ENCODE measurements at regions not wholly inside any gene's neighbourhood (a gene's known extent, or its start where the extent isn't known, plus 50 kb on each side); places are given as distances from the start of the nearest gene placed in this dataset.

DNA sequence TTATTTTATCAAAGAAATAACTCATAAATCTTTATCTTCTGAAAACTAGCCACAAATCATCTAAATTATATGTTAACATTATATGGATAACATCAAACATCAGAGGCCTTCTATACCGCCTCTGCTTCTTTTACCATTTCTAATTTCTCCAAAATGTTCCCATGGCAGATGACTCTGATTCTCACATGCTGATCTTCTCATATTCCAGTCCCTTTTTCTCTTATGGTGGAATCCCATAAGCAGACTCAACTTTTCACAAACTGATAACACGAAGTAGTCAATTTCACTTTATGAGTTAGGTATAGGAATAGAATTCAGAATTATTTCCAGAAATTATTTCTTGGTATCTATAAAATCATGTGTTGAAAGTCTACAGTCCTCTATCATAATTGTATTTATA, 212.3 kb downstream of the ENC1 start:
- H3K27me3 ChIP-seq (ENCODE audit: control insufficient read depth, insufficient read depth, low read length) = no peaks in the 10 kb centered on the region
- ChIA-PET POLR2A (no interaction called here), CTCF (interaction anchor here (1.0 kb wide), 1 partner anchor 212 kb away, joined by 3 read pairs; no protein-coding TSS in a partner anchor)
- no peaks in the 10 kb centered on the region for H3K36me3 ChIP-seq (ENCODE audit: control insufficient read depth, insufficient read depth, low read length)
- no peak for DNase-seq (ENCODE audit: low read depth)
- H3K4me3 ChIP-seq (ENCODE audit: low read depth, low read length) = no peak overlapping the region
- TF ChIP-seq, protein P1, sequence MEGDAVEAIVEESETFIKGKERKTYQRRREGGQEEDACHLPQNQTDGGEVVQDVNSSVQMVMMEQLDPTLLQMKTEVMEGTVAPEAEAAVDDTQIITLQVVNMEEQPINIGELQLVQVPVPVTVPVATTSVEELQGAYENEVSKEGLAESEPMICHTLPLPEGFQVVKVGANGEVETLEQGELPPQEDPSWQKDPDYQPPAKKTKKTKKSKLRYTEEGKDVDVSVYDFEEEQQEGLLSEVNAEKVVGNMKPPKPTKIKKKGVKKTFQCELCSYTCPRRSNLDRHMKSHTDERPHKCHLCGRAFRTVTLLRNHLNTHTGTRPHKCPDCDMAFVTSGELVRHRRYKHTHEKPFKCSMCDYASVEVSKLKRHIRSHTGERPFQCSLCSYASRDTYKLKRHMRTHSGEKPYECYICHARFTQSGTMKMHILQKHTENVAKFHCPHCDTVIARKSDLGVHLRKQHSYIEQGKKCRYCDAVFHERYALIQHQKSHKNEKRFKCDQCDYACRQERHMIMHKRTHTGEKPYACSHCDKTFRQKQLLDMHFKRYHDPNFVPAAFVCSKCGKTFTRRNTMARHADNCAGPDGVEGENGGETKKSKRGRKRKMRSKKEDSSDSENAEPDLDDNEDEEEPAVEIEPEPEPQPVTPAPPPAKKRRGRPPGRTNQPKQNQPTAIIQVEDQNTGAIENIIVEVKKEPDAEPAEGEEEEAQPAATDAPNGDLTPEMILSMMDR (IDR thresholded peaks at IDR 0.05; ENCODE audit: insufficient read depth, low read depth, low read length) = no peak

DNA sequence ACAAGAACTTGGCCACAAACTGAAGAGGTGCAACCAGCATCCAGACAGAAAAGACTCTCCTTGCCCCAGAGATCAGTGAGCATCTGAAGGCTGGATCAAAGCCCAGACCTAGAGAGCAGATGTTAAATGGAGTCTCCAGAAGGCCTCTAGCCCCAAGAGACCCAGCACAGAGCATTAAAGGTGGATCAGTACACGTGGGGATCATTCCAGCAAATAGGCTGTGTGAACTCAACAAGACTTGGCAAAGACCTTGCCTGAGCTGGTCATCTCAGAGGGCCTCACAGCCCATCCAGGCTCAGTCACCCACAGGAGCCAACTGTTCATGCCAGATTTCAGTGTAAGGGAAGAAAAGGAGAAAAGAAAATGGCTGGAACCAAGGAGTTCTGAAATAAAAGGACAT, 214.0 kb downstream of the ENC1 start:
- POLR2A ChIA-PET = no interaction called here
- no peaks in the 10 kb centered on the region for H3K36me3 ChIP-seq (ENCODE audit: control insufficient read depth, insufficient read depth, low read length)
- no peak overlapping the region for H3K4me3 ChIP-seq (ENCODE audit: low read depth, low read length)
- CTCF ChIA-PET = interaction anchor here (0.6 kb wide), 1 partner anchor 279 kb away, joined by 3 read pairs; no protein-coding TSS in a partner anchor
- no peak for DNase-seq (ENCODE audit: low read depth)
- TF ChIP-seq, protein P1 (IDR thresholded peaks at IDR 0.05; ENCODE audit: insufficient read depth, low read depth, low read length) = no peak
- H3K27me3 ChIP-seq (ENCODE audit: control insufficient read depth, insufficient read depth, low read length) = no peaks in the 10 kb centered on the region

DNA sequence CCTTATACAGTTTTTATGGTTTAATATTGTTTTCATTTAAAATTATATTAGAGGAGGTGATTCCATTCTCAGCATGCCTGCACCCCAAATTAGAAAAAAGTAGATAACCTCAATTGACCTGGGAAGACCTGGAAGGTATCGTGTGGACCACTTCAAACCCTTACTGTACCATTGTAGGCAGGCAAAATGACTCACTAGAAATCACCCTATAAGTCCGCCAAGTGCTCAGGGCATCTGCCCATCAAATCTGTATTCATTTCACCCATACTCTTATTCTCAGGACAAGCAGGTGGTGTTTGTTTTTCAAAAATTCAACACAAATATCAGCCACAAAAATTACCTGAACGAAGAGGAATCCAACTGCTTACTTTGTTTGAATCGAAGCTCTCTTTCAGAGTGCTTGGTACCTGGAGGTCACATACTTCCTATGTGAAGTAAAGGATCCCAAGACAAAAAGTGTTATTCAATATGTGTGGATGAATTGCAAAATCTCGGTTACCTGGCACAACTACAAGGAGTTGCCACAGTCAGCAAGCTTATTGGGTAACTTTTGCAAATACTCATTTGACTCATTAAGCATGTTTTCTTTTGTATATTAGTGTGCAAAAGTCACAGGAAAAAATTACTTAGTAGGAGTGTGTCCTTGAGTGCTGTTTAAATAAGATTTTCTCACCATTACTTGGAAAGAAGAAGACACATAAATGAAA, 216.2 kb downstream of the ENC1 start:
- DNase-seq (ENCODE audit: low read depth) = no peak
- no peaks in the 10 kb centered on the region for H3K27me3 ChIP-seq (ENCODE audit: control insufficient read depth, insufficient read depth, low read length)
- H3K36me3 ChIP-seq (ENCODE audit: control insufficient read depth, insufficient read depth, low read length) = no peaks in the 10 kb centered on the region
- no peak overlapping the region for H3K4me3 ChIP-seq (ENCODE audit: low read depth, low read length)
- ChIA-PET POLR2A (no interaction called here), CTCF (no interaction called here)
- TF ChIP-seq, protein P1 (IDR thresholded peaks at IDR 0.05; ENCODE audit: insufficient read depth, low read depth, low read length) = no peak

DNA sequence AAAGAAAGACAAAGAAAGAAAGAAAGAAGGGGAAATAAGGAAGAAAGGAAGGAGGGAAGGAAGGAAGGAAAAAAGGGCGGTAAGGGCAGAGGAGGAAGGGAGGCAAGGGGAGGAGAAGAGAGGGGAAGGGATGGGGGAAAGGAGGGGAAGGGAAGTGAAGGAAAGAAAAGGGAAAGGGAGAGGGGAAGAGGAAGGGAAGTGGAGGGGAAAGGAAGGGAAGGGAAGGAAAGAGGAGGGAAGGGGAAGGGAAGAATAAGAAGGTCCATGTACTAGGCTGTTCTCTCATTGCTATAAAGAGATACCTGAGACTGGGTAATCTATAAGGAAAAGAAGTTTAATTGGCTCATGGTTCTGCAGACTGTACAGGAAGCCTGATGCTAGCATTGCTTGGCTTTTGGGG, 217.1 kb downstream of the ENC1 start:
- Histone ChIP-seq H3K36me3 (ENCODE audit: control insufficient read depth, insufficient read depth, low read length) (no peaks in the 10 kb centered on the region), H3K27me3 (ENCODE audit: control insufficient read depth, insufficient read depth, low read length) (no peaks in the 10 kb centered on the region), H3K4me3 (ENCODE audit: low read depth, low read length) (no peak overlapping the region)
- DNase-seq (ENCODE audit: low read depth) = no peak
- POLR2A ChIA-PET = no interaction called here
- CTCF ChIA-PET = no interaction called here
- TF ChIP-seq, protein P1 (IDR thresholded peaks at IDR 0.05; ENCODE audit: insufficient read depth, low read depth, low read length) = no peak

DNA sequence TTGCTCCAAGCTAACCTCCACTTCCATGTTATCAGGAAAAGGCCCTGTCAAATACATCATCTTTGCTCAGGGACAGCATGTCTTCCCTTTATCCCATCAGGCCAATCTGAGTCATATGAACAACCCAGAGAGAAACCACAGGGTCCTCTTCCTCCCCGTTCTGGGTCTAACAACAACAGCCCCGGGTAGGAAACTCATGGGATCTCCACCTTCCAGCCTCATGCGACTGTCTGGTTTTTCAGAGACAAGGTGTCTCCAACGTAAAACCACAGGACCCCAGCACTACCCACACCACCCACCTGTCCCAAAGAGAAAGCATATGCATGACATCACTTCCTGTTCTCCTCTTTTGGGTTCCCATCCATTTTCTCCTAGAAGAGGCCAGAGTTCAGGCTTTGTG, 217.9 kb downstream of the ENC1 start:
- ChIA-PET CTCF (no interaction called here), POLR2A (no interaction called here)
- no peak overlapping the region for H3K4me3 ChIP-seq (ENCODE audit: low read depth, low read length)
- H3K36me3 ChIP-seq (ENCODE audit: control insufficient read depth, insufficient read depth, low read length) = no peaks in the 10 kb centered on the region
- TF ChIP-seq, protein P1 (IDR thresholded peaks at IDR 0.05; ENCODE audit: insufficient read depth, low read depth, low read length) = no peak
- DNase-seq (ENCODE audit: low read depth) = no peak
- H3K27me3 ChIP-seq (ENCODE audit: control insufficient read depth, insufficient read depth, low read length) = no peaks in the 10 kb centered on the region

Data from BJ (cell line).